DMS114 treated with DMSO at 0.1 percent for 48 hours (cell line): ENCODE measurements at regions not wholly inside any gene's neighbourhood (a gene's known extent, or its start where the extent isn't known, plus 50 kb on each side); places are given as distances from the start of the nearest gene placed in this dataset.
"Not testable (repeated sequence)": the region's sequence is repeated elsewhere in the genome, so short reads cannot be mapped to it uniquely, and the experiment has no call there.

Experiments used
- DNase-seq: peaks from one replicate; lab custom pipeline; 2025; ENCODE audit not compliant: unreplicated experiment; lab: John Stamatoyannopoulos, UW

DNA sequence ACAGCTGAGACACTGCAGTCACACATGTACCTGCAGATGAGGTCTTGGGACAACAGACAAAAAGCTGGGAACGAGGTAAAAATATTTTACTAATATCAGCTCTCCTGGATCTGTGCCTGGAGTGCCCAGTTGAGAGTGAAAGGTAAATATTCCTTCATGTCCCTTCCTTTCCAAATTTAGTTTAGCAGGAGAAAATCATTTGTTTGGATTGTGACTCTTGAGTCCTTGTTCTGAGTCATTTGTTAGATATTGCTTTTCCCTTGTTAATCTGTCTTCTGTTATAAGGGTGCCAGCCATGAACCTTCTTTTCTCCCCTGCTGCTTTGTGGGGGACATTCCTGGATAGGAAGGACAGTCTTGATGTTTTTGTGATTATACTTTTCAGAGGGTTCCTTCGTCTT lies 329.2 kb downstream of the DSC3 start:
- DNase-seq = no peak

DNA sequence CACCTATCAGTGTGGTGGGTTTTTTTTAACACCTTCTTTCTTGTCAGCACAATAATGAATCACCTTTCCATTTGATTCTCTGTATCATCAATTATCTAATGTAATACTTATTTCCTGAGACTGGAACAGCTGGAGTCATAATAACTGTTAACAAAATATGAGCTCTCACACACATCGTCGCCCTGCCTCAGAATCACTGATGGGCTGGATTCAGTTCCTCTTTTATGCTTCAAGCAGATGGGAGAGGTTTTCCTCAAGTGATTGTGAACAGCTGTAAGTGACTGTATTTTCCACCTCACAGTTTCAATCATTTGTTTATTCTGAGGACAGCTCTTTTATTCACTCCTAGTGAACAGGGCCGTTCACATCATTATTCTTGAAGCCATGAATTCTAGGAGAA lies 330.2 kb downstream of the DSC3 start:
- no peak for DNase-seq

DNA sequence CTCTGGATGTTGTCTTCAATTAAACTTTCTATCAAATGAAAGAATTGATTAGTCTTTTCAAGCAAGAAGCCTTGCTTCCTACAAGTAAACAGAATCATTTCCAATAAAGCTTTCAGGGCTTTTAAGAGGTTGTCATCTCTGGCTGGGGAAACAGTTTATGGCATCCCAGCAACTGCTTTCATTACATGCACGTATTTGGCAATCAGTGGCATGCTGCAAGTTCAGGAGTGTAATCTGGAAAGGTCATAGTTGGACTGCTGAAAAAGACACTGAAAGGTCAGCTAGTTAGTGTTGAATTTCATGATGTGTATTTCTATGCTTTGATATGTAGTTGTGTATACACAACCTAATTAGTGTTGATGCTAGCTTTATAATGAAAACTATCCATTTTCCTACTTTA lies 332.9 kb downstream of the DSC3 start:
- DNase-seq = no peak

DNA sequence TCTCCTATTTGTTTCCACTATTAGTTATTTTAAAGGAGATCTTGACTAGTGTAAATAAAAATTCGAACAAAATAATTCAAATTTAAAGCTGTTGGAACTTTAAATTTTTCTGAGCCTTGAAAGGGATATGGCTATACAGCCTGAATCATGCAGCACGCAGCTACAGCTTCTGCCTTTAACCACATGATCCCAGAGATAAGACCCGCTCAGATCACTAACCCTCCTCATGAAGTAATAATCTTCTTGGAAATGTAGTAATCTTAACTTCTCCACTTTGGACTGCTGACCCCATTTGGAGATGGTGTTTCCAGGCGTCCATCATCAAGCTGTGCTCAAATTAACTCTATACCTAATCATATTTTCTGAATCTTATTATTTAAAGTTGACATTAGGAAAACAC lies 336.6 kb downstream of the DSC3 start:
- no peak for DNase-seq

DNA sequence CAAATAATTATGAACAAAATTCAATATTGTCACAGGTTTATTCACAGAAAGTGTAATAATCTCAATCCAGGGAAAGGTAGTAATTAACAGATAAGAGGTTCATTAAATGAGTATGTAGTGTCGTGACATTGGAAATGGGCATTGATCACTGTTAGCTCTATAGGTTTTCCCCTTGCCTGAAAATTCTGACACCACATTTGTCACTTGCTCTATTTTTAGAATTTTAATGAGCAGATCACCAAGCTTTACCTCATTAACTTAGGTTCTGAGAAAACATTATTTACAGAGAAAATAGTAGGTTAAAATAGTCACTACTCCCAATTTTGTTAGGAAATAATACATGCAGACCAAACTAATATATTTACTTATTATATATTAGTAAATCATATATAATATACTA lies 344.0 kb downstream of the DSC3 start:
- DNase-seq = no peak

DNA sequence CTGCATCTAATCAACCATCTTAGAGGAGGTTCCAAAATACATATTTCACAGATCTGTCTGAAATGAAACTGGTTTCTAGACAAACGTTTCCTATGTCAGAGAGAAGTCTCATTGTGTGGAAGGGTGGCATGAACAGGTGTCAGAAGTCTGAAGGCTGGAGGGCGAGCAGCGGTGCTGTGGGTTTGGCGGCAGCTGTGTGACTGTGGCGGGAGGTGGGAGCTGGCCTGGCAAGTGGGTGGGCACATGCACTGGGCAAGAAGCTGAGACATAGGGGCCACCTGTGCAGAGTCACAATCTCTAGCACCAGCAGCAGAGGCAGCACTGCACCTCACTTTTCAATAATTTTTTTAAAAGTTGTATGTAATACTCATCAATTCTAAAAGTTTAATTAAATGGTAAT lies 346.3 kb downstream of the DSC3 start:
- DNase-seq = no peak

DNA sequence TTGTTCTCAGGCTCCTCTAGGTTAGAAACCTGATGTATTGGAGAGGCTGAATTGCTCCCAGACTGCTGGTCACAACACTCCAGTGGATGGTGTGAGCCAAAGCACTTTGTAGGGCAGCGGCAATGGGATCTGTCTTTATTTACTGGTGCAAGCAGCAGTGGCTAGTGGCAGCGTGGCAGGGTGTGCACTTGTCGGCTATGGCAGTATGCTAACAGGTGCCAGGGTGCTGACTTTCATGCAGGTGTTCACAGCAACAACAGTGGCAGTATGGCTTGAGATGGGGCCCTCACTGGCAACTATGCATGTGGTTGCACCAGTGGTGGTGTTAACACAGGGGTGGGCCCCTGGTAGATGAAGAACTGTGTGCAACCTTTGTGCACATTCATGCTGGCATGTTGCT lies 347.8 kb downstream of the DSC3 start:
- DNase-seq = no peak

DNA sequence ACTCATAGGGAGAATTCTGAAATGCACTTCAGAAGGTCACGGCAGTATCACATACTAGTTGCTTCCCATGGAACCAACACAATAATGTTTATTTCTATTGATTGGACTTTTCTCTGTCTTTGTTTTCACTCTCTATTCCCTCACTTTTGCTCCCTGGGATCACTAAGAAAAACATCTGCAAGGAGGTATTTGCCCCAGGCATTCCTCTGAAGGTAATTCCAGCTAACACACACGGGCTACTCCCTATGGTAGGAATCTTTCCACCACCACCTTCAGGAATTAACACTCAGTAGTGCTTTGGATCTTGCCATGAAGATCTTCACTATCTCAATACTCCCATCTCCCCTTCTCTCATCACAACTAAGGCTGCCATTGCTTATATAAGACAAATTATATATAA lies 353.3 kb downstream of the DSC3 start:
- DNase-seq = no peak

DNA sequence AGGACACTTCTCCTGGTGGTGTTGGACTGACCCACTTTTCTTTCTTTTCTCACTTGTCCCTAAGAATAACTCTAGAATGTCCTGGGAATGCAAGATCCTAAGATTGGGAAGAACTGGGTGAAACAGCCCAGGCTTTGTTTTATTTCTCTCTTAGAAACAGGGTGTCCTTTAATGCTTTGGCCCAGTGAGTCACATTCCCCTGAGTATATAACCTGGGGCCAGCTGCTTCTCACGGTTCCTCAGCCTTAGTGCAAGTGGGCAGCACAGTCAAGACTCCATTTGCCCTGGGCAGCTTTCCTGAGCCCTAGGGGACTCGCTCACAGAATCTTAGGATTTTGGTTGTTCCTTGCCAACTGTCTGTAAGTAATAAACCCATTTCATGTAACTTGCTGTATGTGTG lies 355.0 kb downstream of the DSC3 start:
- no peak for DNase-seq

DNA sequence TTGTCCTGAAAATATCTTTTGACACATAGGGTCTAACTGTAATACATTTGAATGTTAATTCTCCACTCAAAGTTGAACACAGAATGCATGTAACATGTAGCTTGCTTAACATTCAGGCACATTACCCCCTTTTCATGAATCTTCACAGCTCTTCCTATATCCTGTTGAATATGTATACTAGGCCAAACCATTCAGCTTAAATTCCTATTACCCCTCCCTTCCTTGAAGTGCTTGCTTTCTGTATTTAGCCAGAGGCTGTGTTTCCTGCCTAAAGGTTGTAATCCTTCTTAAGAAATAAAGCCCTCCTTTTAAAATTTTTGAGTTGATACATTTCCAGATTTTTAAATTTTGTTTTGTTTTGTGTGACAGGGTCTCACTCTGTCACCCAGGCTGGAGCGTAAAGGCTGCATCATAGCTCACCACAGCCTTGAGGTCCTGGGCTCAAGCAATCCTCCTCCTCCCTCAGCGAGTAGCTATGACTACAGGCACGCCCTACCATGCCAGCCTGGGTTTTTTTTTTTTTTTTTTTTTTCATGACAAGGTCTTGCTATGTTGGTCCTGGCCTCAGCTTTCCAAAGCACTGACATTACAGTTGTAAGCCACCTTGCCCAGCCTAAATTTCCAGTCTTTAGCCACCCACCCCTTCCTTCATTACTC lies 357.6 kb downstream of the DSC3 start:
- no peak for DNase-seq

DNA sequence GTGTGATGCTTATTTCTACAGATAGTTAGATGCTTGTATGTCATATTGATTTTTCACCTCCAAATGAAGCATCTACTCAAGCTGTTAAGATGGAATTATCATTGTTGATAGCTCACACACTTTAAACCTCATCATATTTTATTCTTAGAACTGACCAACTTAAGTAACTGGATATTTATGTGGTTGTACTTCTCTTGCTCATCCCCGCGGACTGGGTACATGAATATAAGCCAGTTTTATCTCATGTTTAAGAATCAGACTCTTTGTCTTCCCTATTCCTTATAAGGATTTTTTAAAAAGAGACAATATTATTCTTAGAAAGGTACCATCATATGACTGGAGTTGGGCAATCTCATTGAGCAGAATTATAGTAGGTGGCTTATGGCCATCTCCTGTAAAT lies 358.7 kb downstream of the DSC3 start:
- no peak for DNase-seq

DNA sequence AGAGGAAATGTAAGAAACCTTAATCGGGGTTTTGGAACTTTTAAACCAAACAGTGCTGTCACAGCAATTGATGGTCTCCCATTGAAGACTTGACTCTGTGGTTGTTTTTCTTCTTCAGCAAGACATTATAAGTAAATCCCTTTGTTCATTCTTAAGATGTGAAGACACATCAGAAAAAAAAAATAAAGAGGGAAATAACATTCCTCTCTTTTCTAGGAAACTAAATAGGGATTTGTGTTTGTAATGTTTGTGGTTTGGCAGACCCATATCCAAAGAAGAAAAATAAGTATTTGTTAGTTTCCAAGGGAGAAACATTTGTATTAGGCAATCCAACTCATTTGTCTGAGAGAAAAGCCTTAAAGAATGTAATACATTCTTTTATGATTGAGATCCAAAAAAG lies 359.9 kb downstream of the DSC3 start:
- DNase-seq = no peak

DNA sequence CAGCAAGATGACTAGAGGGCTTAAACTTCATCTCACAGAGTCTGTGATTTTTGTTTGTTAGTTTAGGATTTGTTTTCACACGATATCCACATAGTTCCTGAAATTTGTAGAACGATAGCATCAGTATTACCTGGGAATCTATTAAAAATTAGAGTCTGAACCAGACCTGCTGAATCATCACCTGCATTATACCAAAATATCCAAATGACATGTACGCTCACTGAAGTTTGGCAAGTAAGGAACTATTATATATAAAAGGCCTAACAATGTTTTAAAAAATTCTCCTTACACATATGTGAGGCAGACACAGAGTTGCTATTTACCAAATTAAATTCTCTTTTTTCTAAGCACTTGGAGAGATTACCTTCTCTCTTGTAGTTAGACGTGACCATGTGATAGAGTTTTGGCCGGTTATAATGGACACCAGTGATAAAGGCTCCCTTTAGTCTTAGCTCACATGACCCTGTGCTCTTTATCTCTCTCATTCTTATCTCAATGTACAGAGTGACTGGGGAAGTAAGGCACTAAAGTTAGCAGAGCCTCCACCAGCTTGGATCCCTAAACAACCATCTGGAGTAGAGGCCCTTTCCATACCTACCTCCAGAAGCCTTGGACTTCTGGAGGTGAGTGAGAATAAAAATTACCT lies 363.1 kb downstream of the DSC3 start:
- no peak for DNase-seq

DNA sequence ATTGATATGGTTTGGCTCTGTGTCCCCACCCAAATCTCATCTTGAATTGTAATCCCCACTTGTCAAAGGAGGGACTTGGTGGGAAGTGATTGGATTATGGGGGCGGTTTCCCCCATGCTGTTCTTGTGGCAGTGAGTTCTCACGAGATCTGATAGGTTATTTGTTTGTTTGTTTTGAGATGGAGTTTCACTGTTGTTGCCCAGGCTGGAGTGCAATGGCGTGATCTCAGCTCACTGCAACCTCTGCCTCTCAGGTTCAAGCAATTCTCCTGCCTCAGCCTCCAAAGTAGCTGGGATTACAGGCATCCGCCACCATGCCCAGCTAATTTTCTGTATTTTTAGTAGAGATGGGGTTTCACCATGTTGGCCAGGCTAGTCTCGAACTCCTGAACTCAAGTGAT lies 364.7 kb downstream of the DSC3 start:
- not testable (repeated sequence) for DNase-seq

DNA sequence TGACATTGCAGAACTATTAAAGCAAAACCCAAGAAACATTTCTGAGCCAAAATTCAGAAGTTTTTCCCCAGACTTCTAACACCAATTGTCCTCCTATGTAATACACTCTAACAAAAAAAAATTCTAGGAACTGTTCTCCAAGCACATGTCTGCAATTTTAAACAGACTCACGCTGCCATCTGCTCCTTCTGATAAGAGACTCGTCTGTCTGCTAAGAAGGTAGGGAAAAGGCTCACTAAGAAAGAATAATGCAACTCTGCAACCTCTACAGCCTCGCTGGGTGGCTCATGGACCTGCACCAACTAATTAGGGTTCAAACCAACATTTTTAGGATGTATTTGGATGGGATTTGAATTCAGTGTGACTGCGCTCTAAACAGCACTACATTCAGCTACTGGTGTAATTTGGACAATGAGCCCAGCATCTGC lies 366.5 kb downstream of the DSC3 start:
- DNase-seq = no peak

DNA sequence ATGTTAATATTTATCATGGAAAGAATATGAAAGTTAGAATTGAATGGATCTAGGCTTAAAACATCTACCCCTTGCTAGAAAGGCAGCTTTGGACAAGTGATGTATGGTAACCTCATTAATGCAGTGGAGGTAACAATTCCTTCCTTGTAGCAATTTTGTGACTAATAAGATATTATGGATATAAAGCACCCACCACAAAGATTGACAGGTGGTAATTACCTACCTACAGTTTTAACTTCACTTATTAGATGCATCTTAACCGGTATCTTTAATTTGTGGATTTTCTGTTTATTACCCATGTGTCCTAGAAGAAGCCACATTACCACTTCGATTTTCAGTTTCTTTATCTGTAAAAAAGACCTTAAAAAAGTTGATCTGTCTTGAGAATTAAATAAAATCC lies 367.0 kb downstream of the DSC3 start:
- DNase-seq = no peak

DNA sequence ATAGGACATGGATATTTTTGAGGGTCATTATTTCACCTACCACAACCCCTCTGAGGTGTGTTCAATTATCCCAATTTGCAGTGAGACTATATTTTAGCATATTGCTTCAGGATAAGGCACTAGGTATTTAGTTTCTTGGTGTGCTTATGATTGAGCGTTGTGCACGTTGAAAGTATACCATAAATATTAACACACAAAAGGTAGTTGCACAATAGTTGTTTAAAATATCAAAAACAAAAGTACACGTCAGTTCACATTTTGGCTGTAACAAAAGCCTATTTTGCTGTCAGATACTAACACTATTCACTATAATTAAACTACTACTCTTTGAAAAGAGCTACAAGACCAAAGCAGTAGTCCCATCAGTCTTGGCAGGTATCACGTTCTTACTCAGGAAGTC lies 367.5 kb downstream of the DSC3 start:
- DNase-seq = no peak

DNA sequence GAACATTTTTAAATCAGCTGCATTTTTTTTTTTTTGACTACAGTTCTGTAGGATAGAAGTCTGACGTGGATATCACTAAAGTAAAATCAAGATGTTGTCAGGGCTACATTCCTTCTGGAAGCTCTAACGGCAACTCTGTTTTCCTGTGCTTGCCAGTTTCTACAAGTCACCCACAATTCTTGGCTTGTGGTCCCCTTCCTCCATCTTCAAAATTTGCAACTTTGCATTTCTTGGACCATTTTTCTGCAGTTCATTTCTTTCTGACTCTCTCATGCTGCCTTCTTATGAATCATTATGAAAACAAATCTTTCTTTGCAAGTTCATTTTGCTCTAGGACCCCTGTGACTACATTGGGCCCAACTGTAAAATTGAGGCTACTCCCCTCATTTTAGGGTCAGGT lies 367.9 kb downstream of the DSC3 start:
- no peak for DNase-seq

DNA sequence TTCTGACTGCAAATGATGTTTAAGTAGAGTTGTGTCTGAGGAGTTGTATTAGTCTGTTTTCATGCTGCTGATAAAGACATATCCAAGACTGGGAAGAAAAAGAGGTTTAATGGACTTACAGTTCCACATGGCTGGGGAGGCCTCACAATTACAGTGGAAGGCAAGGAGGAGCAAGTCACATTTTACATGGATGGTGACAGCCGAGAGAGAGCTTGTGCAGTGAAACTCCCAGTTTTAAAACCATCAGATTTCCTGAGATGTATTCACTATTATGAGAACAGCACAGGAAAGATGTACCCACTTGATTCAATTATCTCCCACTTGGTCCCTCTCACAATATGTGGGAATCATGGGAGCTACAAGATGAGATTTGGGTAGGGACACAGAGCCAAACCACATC lies 370.1 kb downstream of the DSC3 start:
- not testable (repeated sequence) for DNase-seq

DNA sequence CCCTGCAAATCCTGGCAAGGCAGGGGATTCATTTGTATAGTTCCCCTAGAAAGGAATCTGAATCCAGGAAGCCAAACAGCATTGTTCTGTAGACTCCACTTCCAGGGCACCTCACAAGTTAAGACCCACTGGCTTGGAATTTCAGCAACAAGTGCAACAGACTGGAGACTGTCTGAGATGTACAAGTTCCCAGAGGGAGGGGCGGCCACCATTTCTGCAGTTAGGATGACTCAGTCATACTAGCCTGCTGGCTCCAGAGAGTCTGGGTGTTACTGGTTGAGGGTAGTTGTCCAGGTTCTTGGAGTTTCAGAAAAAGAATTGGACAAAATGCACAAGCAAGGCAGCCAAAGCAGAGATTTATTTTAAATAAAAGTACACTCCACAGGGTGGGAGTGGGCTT lies 384.2 kb downstream of the DSC3 start:
- no peak for DNase-seq

DNA sequence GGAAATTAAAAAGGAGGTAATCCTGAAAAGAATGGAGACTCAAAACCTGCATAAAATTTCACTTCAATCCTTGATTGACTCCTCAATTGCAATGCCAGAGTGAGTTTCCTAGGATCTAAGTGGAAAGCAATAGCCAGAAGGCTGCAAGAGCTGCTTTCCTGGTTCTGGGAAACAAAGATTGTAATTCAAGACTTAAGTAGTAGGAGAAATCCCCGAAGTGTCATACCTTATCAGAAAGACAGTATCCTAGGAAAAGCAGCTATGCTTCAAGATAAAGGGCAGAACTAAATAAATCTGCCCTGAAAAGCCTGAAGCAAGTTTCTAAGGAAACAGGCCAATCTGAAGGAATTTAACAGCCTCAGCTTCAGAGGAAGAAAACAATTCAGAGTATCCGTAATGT lies 390.2 kb downstream of the DSC3 start:
- no peak for DNase-seq

DNA sequence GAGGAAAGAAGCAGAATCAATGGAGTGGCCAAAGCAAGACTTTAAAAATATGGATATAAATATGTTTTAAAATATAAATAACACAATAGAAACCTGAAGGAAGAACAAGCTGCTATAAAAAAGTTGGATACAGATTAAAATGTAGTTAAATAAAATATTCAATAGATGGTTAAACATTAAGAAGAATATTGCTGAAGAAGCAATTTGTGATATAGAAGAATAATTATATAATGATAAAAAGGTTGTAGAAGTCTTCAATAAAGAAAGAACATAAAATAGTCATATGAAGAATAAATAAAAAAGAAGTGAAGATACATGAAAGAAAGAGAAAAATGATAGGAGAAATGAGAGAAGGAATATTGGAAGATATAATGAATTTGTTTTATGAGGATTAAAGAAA lies 392.0 kb downstream of the DSC3 start:
- DNase-seq = no peak

DNA sequence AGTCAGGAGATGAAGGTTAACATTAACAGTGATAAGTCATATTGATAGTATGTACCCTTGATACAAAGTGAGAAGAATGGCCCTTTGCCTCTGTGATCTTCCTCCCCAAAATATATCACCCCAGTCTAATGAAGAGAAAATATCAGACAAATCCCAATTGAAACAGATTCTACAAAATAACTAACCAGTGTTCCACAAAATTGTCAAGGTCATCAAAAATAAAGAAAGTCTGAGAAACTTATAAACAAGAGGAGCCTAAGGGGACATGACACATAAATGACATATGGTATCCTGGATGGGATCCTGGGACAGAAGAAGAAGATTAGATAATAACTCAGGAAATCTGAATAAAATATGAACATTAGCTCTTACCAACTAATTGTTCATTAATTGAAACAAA lies 398.4 kb downstream of the DSC3 start:
- DNase-seq = no peak
